OCI-LY1 (cell line): ENCODE measurements at regions not wholly inside any gene's neighbourhood (a gene's known extent, or its start where the extent isn't known, plus 50 kb on each side); places are given as distances from the start of the nearest gene placed in this dataset.

Experiments used
- H2AFZ ChIP-seq: fragments of 200-600 bp; sonication (generic), shearing (Covaris generic); 2 replicates; pipeline ENCODE4 v1.6.0; 2014; ENCODE audit warnings: antibody characterized with exemption, mild to moderate bottlenecking, low read length
- H3F3A ChIP-seq: fragments of 200-600 bp; sonication (generic), shearing (Covaris generic); 2 replicates; pipeline ENCODE4 v1.6.0; 2014; ENCODE audit warnings: mild to moderate bottlenecking, antibody characterized with exemption, low read length, moderate library complexity; ENCODE audit not compliant: insufficient read depth
- H3K27ac ChIP-seq: fragments of 200-600 bp; sonication (generic); 2 replicates; pipeline ENCODE4 v1.5.1; 2014; ENCODE audit warnings: low read length, mixed run types, mild to moderate bottlenecking, low read depth; ENCODE audit not compliant: poor library complexity, severe bottlenecking
- H3K27me3 ChIP-seq: fragments of 200-600 bp; sonication (generic); 2 replicates; pipeline ENCODE4 v1.6.0; 2014; ENCODE audit warnings: antibody characterized with exemption, mild to moderate bottlenecking, low read length, moderate library complexity; ENCODE audit not compliant: insufficient read depth
- H3K36me3 ChIP-seq: fragments of 200-600 bp; sonication (generic); 2 replicates; pipeline ENCODE4 v1.6.1; 2014; ENCODE audit warnings: mild to moderate bottlenecking, antibody characterized with exemption, low read length, moderate library complexity, mixed read lengths; ENCODE audit not compliant: insufficient read depth
- H3K4me1 ChIP-seq: fragments of 200-600 bp; sonication (generic); 2 replicates; pipeline ENCODE4 v1.5.1; 2014; ENCODE audit warnings: mild to moderate bottlenecking, low read length, moderate library complexity; ENCODE audit not compliant: insufficient read depth, severe bottlenecking
- H3K4me2 ChIP-seq: fragments of 200-600 bp; sonication (generic), shearing (Covaris generic); 2 replicates; pipeline ENCODE4 v1.6.1; 2014; ENCODE audit warnings: low read length
- H3K4me3 ChIP-seq: fragments of 200-600 bp; sonication (generic); 2 replicates; pipeline ENCODE4 v1.5.1; 2014; ENCODE audit warnings: low read length, low read depth, mild to moderate bottlenecking, mixed read lengths; ENCODE audit not compliant: poor library complexity, severe bottlenecking
- H3K79me2 ChIP-seq: fragments of 200-600 bp; shearing (Covaris generic); 2 replicates; pipeline ENCODE4 v1.6.1; 2016; ENCODE audit warnings: mixed run types, low read length, mixed read lengths; ENCODE audit not compliant: insufficient read depth
- H3K9ac ChIP-seq: fragments of 200-600 bp; sonication (generic), shearing (Covaris generic); 2 replicates; pipeline ENCODE4 v1.6.1; 2014; ENCODE audit warnings: mild to moderate bottlenecking, low read length, mixed read lengths
- H3K9me2 ChIP-seq: fragments of 200-600 bp; sonication (generic), shearing (Covaris generic); 2 replicates; pipeline ENCODE4 v1.6.1; 2014; ENCODE audit warnings: low read depth, mild to moderate bottlenecking, low read length, mixed read lengths
- H3K9me3 ChIP-seq: fragments of 200-600 bp; shearing (Covaris generic); 2 replicates; pipeline ENCODE4 v1.6.1; 2014; ENCODE audit warnings: low read length, mixed read lengths
- H4K20me1 ChIP-seq: fragments of 200-600 bp; sonication (generic), shearing (Covaris generic); 2 replicates; pipeline ENCODE4 v1.6.0; 2016; ENCODE audit warnings: mild to moderate bottlenecking, low read length; ENCODE audit not compliant: insufficient read depth
- EZH2 ChIP-seq: fragments of 200-600 bp; sonication (generic), shearing (Covaris generic); IDR thresholded peaks from 2 replicates; pipeline ENCODE4 v1.8.0; 2017; ENCODE audit warnings: borderline replicate concordance, mixed run types, mild to moderate bottlenecking, antibody characterized with exemption, low read length, moderate library complexity, mixed read lengths
- TF ChIP-seq, protein P1 (sequence below): fragments of 200-600 bp; sonication (generic), shearing (Covaris generic); IDR thresholded peaks from 2 replicates; pipeline ENCODE4 v1.5.1; 2017; ENCODE audit warnings: mild to moderate bottlenecking, antibody characterized with exemption, low read length, moderate library complexity, mixed read lengths

DNA sequence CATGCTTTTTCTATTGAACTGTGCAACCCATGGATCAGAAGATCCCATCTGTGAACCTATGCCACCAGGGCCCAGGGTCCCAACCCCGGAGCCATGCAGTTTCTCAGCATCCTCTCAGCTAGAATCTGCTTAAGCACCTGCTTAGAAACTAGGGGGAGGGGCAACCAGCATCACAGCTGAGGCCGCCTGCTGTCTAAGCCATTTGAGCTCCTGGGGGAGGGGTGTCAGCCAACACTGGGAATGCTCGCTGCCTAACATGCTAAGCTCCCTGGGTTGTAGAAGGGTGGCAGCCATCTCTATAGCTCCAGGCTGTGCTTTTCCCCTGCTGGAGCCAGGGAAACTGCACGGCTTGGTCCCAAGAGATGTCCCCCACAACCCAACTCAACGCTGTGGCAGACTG is 322.8 kb downstream of the EDEM1 start:
- no peak for TF ChIP-seq EZH2
- TF ChIP-seq, protein P1, sequence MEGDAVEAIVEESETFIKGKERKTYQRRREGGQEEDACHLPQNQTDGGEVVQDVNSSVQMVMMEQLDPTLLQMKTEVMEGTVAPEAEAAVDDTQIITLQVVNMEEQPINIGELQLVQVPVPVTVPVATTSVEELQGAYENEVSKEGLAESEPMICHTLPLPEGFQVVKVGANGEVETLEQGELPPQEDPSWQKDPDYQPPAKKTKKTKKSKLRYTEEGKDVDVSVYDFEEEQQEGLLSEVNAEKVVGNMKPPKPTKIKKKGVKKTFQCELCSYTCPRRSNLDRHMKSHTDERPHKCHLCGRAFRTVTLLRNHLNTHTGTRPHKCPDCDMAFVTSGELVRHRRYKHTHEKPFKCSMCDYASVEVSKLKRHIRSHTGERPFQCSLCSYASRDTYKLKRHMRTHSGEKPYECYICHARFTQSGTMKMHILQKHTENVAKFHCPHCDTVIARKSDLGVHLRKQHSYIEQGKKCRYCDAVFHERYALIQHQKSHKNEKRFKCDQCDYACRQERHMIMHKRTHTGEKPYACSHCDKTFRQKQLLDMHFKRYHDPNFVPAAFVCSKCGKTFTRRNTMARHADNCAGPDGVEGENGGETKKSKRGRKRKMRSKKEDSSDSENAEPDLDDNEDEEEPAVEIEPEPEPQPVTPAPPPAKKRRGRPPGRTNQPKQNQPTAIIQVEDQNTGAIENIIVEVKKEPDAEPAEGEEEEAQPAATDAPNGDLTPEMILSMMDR: no peak
- no peaks in the 10 kb centered on the region for H3K9me3 ChIP-seq
- no peaks in the 10 kb centered on the region for H3F3A ChIP-seq
- no peaks in the 10 kb centered on the region for H4K20me1 ChIP-seq
- H3K4me3 ChIP-seq: no peak overlapping the region
- H3K27me3 ChIP-seq: no peaks in the 10 kb centered on the region
- no peak overlapping the region for H3K9ac ChIP-seq
- no peaks in the 10 kb centered on the region for H3K4me1 ChIP-seq
- no peak overlapping the region for H3K4me2 ChIP-seq
- no peaks in the 10 kb centered on the region for H3K79me2 ChIP-seq
- no peak overlapping the region for H2AFZ ChIP-seq
- H3K36me3 ChIP-seq: no peaks in the 10 kb centered on the region
- no peak overlapping the region for H3K27ac ChIP-seq
- H3K9me2 ChIP-seq: no peaks in the 10 kb centered on the region

DNA sequence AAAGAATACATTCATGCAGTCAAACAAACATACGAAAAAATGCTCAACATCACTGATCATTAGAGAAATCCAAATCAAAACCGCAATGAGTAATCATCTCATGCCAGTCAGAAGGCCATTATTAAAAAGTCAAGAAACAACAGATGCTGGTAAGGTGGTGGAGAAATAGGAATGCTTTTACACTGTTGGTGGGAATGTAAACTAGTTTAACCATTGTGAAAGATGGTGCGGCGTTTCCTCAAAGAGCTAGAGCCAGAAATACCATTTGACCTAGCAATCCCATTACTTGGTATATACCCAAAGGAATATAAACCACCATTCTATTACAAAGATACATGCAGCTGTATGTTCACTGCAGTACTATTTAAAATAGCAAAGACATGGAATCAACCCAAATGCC is 330.4 kb downstream of the EDEM1 start:
- no peak overlapping the region for H3K27ac ChIP-seq
- H3K9me2 ChIP-seq: no peaks in the 10 kb centered on the region
- no peaks in the 10 kb centered on the region for H3K27me3 ChIP-seq
- no peaks in the 10 kb centered on the region for H3K9me3 ChIP-seq
- no peak overlapping the region for H3K9ac ChIP-seq
- no peaks in the 10 kb centered on the region for H4K20me1 ChIP-seq
- no peak overlapping the region for H3K4me2 ChIP-seq
- no peak overlapping the region for H2AFZ ChIP-seq
- no peaks in the 10 kb centered on the region for H3K36me3 ChIP-seq
- no peak overlapping the region for H3K4me3 ChIP-seq
- H3F3A ChIP-seq: no peaks in the 10 kb centered on the region
- no peaks in the 10 kb centered on the region for H3K4me1 ChIP-seq
- TF ChIP-seq, protein P1: no peak
- TF ChIP-seq EZH2: no peak
- no peaks in the 10 kb centered on the region for H3K79me2 ChIP-seq

DNA sequence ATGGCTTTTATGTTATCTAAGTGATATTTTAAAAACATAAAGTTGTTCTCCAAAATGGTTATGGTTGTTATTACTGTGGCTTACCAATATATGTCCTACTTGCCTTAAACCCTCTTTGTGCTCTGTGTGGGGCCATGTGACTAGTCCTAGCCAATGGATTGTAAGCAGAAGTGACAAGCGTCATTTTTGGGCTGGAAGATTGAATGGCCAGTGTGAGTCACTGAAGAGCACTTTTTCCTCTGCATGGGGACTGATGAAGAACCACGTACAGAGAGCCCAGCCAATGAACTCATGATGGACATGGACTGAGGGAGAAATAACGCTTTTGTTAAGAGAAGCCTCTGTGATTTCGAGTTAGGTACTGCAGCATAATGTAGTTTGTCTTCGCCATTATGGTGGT is 332.7 kb downstream of the EDEM1 start:
- H3K79me2 ChIP-seq: no peaks in the 10 kb centered on the region
- no peaks in the 10 kb centered on the region for H3K9me2 ChIP-seq
- no peaks in the 10 kb centered on the region for H4K20me1 ChIP-seq
- no peak overlapping the region for H2AFZ ChIP-seq
- TF ChIP-seq, protein P1: no peak
- no peak for TF ChIP-seq EZH2
- no peaks in the 10 kb centered on the region for H3K27me3 ChIP-seq
- no peaks in the 10 kb centered on the region for H3F3A ChIP-seq
- no peak overlapping the region for H3K4me3 ChIP-seq
- H3K36me3 ChIP-seq: no peaks in the 10 kb centered on the region
- H3K4me1 ChIP-seq: no peaks in the 10 kb centered on the region
- no peak overlapping the region for H3K4me2 ChIP-seq
- H3K27ac ChIP-seq: no peak overlapping the region
- no peak overlapping the region for H3K9ac ChIP-seq
- no peaks in the 10 kb centered on the region for H3K9me3 ChIP-seq
